GM19438 (cell line): ENCODE measurements at regions not wholly inside any gene's neighbourhood (a gene's known extent, or its start where the extent isn't known, plus 50 kb on each side); places are given as distances from the start of the nearest gene placed in this dataset.
"Not testable (repeated sequence)": the region's sequence is repeated elsewhere in the genome, so short reads cannot be mapped to it uniquely, and the experiment has no call there.

ENCODE experiments used
- ATAC-seq: cut with Tn5 transposase; IDR thresholded peaks from one replicate; pipeline ENCODE4 v1.9.1; 2021; ENCODE audit warnings: low read depth; ENCODE audit not compliant: unreplicated experiment

DNA sequence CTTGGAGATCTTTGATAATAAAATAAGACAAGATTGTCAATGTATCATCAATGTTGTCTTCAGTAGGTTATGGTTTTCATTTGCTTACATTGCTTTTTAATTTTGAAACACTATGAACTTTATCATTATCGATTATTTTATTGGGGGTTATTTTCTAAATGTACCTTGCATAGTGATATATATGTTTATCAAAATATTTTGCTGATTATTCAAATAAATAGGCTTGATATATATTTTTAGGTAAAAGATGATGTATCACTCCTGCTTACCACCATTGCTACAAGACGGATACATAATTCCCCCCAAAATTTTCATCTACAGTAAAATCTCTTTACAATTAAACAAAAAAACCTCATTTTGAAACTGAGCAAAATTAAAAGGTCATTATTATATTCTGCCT, 293.8 kb downstream of the SUCLG1 start:
- no peak for ATAC-seq

DNA sequence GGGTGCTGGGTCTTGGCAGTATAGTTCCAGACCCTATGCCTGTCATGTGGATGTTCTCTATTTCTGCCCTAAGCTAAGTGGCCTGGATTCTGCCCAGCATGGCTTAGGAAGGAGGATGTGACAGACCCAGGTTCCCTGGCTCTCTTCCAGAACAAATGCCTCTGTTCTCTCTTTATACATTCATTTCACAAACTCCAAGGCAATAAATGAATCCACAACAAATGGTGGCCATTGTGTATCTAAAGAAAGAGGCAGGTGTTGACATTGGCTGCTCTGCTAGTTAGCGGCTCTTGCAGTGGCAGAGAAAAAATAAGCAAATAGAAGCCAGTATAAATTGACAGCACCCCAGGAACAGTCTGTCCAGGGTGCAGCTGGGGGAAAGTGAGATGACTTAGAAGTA, 298.6 kb downstream of the SUCLG1 start:
- ATAC-seq, result peak; percentile 22

DNA sequence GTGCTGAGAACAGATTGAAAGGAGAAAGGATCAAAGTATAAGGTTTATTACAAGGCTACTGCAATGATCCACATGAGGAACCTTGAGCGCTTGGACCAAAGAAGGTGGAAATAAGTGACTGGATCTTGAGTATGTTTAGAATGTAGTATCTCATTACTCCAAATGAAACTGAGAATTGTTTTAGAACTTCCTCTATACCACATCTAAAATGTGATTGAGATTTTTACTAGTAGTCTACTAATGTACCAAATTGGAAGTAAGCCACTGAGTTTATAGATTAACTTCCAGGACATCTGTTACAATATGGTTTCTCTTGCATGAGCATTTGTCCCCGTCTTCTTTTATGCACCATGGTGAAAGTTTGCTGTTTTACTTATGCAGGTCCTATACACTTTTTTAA, 300.5 kb downstream of the SUCLG1 start:
- peak; percentile 51 for ATAC-seq

DNA sequence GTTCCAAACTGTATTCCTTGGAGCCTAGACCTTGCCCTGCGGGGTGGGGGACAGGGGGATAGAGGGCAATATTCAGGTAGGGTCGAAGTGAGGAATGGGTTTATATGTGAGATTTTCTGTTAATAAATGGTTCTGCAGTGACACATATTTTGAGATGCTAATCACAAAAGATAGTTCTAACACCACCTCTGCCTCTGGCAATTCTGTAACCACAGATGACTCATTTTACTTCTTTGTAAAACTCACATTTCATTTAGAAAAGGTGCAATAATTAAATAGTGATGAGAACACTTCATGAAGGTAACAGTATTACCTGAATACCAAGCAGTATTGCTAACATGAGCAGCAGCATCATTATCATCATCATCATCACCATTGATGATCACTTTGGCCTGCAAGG, 306.6 kb downstream of the SUCLG1 start:
- no peak for ATAC-seq

DNA sequence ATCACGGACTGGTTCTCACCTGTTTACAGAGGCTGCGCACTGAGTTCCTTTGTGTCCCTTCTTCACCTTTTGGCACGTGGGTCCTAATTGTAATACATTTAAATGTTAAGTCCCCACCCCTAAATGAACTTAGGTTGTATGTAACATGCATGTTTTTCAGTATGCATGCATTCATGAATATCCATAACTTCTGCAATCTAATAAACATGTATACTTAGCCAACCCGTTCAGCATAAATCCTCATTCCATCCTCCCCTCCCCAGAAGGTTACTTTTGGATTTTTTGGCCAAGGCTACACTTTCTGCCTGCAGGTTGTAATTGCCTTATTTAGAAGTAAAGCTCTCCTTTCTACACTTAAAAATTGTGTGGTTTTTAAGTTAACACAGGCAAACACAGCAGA, 314.7 kb downstream of the SUCLG1 start:
- no peak for ATAC-seq

DNA sequence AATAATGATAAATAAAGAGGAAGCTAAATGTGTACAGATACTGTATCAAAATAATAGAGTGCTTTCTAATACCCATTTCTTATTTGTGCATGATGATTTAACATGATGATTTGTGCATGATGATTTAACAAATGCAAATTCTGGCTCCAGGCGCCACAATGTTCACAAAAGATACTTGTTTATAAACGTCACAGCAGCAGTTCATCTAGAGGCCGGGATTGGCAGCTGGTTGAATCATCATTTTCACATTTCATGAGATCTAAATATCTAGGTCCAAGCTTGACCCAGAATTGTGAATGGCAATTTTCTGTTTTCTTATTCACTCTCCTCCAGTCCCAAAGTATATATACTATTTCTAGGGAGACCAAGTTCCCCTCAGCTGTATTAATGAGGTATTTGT, 322.0 kb downstream of the SUCLG1 start:
- ATAC-seq, result no peak

DNA sequence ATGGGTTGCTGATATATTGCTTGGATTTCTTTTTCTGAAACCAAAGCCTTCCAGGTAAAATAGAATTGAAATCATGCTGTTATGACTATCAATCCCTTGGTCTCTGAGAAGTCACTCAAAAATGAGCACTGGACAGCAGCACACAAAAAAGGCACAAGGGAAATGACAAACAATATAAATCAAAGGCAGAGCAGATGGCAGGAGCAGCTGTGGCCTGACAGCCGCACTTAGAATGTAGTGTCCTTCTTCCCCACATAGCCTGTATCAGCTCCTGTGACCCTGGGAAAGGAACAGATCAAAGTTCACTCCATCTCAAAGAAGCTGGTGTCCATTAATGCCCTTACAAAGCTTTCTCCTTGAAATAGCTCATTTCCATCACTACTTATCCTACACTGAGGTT, 326.7 kb downstream of the SUCLG1 start:
- no peak for ATAC-seq

DNA sequence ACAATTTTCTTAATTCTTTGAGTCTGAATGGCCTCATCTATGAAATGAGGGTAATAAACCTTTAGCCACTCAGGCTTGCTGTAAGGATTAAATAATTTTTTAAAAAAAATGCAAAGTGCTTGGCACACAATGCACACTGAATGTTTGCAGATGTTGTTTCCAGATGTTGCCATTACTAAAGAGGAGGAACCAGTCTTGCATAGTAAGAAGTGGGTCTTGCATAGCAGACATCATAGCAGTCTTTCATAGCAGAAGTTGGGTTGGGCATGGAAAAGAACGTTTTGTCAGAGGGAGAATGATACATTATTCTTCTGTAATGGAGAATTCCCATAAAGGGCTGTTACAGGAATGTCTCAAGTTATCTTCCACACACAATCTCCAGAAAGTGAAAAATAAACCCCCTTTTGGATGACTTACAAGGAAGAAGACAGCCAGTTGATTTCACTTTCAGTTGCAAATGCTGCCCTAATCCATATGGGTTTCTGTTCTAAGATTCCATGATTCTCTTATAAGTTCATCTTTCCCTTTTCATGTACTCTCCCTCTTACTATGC, 327.7 kb downstream of the SUCLG1 start:
- no peak for ATAC-seq

DNA sequence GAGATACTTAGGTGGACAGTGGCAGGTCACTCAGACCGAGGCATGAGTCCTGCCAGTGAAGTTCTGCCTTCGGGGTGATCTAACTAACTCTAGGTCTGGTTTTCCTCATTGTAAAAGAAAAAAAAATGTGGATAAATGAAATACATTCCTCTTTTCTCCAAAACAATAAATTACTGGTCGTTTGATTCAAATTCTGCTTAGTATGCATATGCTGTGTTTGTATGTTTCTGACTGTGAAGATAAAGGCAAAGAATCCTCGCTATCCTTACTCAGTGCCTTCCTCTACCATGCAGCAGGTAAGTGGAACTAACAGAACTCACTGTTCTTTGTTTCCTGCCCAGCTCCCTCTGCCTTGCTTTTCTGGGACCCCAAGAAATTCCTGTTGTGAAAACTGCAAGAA, 330.1 kb downstream of the SUCLG1 start:
- no peak for ATAC-seq

DNA sequence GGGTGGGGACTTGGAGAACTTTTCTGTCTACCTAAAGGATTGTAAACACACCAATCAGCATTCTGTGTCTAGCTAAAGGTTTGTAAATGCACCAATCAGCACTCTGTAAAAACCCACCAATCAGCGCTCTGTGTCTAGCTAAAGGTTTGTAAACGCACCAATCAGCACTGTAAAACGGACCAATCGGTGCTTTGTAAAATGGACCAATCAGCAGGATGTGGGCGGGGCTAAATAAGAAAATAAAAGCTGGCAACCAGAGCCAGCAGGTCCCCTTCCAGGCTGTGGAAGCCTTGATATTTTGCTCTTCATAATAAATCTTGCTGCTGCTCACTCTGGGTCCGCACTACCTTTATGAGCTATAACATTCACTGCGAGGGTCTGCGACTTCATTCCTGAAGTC, 331.3 kb downstream of the SUCLG1 start:
- ATAC-seq, result not testable (repeated sequence)

DNA sequence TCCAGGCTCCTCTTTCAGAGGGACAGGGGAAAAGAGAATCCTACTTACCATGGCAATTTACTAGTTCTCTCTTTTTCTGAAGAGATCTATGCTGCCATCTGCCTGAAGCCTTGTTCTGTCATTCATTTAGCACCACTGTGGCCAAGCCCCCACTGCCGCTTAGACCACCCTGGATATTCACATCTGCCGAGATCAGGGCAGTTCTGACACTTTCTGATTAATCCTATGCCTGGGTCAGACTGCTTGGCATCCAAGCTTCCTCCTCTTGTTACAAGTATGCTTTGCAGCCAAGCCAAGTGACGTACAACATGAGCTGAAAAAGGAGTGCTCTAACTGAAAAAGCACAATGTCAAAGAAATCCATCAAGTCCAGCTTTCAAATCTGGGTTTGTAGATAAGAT, 332.6 kb downstream of the SUCLG1 start:
- ATAC-seq, result no peak

DNA sequence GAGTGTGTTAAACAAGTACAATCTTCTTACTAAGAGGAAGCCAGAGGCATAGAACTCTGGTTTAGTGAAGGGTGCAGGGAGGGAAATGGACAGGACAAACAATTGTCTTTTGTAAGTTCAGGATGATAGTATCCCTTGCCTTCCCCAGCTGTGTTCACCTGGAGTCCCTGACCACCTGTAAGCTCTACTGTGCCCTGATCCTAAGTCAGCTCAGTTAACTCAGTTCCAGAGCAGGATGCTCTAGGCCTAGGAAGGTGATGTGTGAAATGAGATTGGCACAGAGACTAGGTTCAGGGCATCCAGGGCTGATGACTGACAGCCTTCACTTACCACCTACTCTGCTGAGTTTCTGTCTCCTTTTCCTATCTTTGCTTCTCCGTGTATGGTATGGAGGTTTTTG, 333.0 kb downstream of the SUCLG1 start:
- ATAC-seq, result no peak

DNA sequence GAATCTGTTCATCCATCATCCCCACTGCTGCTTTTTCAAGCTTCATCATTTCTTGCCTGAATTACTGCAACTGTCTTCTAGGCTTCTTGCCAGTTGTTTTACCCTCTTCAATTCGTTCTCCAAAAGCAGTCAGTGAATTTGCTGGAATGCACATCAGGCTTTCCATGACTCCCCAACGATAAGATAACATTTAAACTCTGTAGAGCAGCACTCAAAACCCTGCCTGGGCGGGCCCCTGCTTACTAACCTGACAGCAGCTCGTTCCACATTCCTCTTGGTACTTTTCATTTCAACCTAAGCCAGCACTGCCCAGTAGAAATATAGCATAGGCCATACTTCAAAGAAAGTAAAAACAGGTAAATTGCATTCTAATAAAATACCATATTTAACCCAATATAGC, 342.9 kb downstream of the SUCLG1 start:
- no peak for ATAC-seq

DNA sequence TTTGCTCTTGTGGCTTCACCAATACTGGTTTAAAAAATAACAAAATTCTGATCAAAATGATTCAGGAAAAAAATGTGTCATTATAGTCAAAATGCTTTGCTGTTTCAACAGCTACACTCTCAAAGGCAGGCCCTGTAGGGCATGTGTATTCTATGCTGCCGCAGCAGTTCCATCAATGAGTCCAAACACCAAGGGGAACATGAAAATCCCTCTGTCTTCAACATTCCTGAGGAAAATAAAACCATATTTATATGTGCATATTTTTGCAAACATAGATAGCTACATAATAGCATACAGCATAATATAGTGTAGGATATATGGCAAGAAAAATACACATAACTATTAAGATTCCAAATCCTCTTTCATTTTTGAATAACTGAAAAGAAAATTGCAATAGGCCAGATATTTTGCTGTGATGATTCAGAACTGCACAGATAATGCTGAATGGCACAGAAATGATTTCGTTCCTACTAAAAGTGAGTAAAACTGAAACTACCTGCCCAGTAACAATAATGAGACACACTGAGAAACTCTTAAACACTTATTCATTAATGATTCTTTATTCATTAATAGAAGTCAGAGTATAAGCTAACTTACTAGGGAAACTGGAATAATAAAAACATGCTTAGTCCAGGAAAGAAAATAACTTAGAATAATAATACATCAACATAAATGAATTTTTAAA, 343.8 kb downstream of the SUCLG1 start:
- peak; percentile 98 for ATAC-seq

DNA sequence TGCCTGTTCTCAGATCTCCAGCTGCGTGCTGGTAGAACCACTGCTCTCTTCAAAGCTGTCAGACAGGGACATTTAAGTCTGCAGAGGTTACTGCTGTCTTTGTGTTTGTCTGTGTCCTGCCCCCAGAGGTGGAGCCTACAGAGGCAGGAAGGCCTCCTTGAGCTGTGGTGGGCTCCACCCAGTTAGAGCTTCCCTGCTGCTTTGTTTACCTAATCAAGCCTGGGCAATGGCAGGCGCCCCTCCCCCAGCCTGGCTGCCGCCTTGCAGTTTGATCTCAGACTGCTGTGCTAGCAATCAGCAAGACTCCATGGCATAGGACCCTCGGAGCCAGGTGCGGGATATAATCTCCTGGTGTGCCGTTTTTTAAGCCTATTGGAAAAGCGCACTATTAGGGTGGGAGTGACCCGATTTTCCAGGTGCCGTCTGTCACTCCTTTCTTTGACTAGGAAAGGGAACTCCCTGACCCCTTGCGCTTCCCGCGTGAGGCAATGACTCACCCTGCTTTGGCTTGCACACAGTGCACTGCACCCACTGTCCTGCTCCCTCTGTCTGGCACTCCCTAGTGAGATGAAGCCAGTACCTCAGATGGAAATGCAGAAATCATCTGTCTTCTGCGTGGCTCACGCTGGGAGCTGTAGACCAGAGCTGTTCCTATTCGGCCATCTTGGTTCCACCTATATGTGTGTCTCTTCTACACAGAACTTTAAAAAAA, 355.1 kb downstream of the SUCLG1 start:
- ATAC-seq, result not testable (repeated sequence)

DNA sequence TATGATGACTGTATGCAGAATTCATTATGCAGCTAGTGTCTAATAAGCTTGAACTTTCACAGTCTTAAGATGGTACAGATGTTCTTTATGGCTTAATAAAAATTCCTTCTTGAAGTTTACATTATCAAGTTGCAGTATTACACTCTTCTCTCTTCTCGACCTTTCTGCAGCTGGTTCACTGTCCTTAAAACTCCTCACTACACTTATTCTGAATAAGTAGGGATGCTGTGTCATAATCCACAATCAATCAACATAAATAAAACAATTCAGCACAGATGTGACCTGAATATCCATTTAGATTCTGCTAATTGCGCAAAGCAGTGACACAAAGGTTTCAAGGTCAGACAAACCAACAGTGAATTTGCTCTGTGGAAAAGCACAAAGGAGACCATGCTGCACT, 356.8 kb downstream of the SUCLG1 start:
- no peak for ATAC-seq

DNA sequence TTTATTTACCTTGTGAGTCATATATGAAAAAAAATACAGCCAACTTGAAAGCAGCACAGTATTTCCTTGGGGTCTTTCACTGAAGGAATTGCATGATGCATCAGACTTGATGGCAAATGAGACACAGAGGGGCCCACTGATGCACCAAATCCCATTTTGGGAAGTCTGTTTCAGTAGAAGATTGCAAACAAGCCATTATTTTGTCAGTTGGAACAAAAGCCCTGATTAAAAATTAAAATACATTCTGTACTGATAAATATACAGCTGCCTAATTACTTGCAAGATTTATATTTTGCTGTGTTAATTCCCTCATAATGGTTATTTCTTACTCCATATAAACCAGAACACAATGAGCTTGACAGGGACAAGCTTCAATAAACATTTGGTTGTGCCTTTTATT, 370.4 kb downstream of the SUCLG1 start:
- ATAC-seq, result no peak

DNA sequence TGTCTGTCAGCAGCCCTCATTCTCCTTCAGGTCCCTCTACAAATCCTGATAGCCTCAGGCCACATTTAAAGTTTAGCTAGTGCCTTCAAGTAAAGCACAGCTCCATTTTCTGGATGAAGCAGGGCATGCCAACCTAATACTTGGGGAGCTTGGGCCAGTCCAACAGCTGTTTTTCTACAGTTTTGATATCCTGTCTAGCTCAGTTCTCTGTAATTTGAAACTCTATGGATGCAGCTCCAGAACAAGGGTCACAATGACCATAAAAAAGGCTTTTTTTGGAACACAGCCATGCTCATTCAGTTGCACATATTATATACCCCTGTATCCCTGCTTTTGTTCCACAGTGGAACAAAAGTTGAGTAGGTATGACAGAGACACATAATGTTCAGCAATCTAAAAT, 373.5 kb downstream of the SUCLG1 start:
- no peak for ATAC-seq

DNA sequence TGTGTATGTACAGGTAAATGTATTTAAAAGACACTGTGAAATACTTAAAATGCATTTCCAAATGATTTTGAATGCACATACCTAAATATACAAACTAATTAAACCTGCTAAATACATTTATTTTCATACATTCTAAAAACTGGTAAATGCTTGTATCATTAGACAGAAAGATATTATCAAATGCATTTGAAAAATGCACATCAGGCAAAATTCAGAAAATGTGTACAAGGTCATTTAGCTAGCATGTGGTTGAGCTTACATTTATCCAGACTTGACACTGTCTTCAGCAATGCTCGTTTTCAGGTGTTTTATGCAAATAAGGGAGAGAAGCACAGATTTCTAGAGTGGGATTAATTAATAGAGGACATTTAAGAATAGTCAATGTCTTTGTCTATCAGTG, 374.2 kb downstream of the SUCLG1 start:
- ATAC-seq, result no peak

DNA sequence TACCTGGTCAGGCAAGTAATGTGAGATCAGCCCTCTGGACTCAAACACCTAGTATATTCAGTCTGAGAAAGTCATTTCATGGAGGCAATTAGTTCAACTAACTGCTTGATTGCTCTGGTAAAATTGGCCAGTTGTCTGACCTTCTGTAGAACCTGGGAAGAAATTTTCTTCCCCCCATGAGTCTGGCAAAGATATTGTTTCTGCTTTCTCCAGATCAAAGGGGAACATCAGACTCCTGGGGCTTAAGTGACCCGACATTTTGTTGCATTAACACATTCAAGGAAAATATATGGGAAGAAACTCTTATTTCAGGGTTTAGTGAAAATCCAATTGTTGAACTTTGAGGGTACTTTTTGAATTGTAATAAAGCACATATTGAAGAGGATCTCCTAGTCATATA, 375.1 kb downstream of the SUCLG1 start:
- no peak for ATAC-seq

DNA sequence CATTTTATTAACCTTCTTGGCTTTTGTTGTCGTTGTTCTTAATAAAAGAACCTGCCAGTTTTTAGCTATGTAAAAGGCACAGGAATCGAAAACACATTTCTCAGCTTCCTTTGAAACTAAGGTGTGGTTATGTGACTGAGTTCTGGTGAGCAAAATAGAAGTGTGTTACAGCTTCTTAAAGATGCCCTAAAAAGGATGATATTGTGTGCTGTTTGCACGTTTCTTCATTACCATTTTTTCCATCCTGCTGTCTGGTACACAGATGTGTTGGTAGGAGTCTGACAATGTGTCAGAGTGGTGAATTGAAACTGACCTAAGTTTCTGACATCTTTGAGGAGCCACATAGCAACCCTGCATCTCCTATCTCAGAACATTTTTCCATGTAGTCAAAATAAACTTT, 380.6 kb downstream of the SUCLG1 start:
- ATAC-seq, result no peak

DNA sequence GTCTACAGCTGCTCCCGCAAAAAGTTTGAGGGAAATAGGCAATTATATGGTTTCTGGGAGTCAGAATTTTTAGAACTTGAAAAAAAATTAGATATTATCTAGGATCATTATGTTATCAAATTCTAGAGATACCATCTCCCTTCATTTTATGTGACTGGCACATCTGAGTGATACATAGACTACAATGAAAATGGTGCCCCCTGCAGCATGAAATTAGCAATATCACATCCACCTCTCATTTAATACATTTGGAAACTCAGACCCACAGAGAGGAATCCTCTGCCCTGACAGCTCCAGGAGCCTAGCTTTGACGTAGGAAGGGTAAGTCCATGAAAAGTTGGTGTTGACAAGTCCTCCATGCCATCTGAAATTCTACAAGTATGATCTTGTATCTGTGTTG, 381.6 kb downstream of the SUCLG1 start:
- no peak for ATAC-seq
